Spinal cord (tissue), 9 donors: ENCODE measurements at regions not wholly inside any gene's neighbourhood (a gene's known extent, or its start where the extent isn't known, plus 50 kb on each side); places are given as distances from the start of the nearest gene placed in this dataset.
A peak's percentile ranks its signal among the peaks of the same experiment; 100 is the strongest.

ENCODE experiments used
- DNase-seq, 6 donors: peaks; one replicate each; pipeline versions ENCODE4 v3.0.0 to v3.0.0-alpha.2; 2013 to 2015; ENCODE audit warnings: low spot score in 6 of 6, low read depth in 4 of 6
- H3K27ac ChIP-seq: one replicate; pipeline ENCODE4 v1.5.1; 2013; ENCODE audit warnings: low read depth, low read length, control low read depth
- H3K27me3 ChIP-seq: one replicate; pipeline ENCODE4 v1.6.1; 2013; ENCODE audit warnings: low read length; ENCODE audit not compliant: control insufficient read depth, insufficient read depth
- H3K36me3 ChIP-seq: one replicate; pipeline ENCODE4 v1.6.1; 2013; ENCODE audit warnings: low read length; ENCODE audit not compliant: control insufficient read depth, insufficient read depth
- H3K4me1 ChIP-seq: one replicate; pipeline ENCODE4 v1.6.1; 2013; ENCODE audit warnings: low read length; ENCODE audit not compliant: control insufficient read depth, insufficient read depth
- H3K4me3 ChIP-seq: one replicate; pipeline ENCODE4 v1.5.1; 2013; ENCODE audit warnings: low read depth, low read length, control low read depth
- H3K9me3 ChIP-seq: one replicate; pipeline ENCODE4 v1.6.1; 2013; ENCODE audit warnings: low read length; ENCODE audit not compliant: control insufficient read depth, insufficient read depth
- WGBS: methylation state at CpG from one replicate; pipeline ENCODE4 v1.1.5; 2013; ENCODE audit warnings: missing lambda C conversion rate; ENCODE audit not compliant: insufficient coverage; 5-methylcytosine and 5-hydroxymethylcytosine counted together
- donor health status: healthy.

GRCh38 chrX:9273744-9274143 is 191.1 kb upstream of the TBL1X start:
- no peak overlapping the region for H3K4me3 ChIP-seq
- H3K36me3 ChIP-seq, result no peaks in the 10 kb centered on the region
- no peaks in the 10 kb centered on the region for H3K27me3 ChIP-seq
- H3K9me3 ChIP-seq, result no peaks in the 10 kb centered on the region
- no peak for DNase-seq
- WGBS, result 97% methylated on average over 1 of the region's 1 CpG
- no peaks in the 10 kb centered on the region for H3K4me1 ChIP-seq
- H3K27ac ChIP-seq, result no peak overlapping the region

GRCh38 chrX:9278475-9279233 is 186.2 kb upstream of the TBL1X start:
- Histone ChIP-seq H3K27me3 (peaks cover 4% of the 10 kb centered on the region), H3K36me3 (no peaks in the 10 kb centered on the region), H3K4me1 (no peaks in the 10 kb centered on the region), H3K27ac (no peak overlapping the region), H3K9me3 (no peaks in the 10 kb centered on the region), H3K4me3 (no peak overlapping the region)
- WGBS, result 83% methylated on average over 1 of the region's 7 CpGs
- no peak for DNase-seq

- no peak for DNase-seq
- no peaks in the 10 kb centered on the region for H3K36me3 ChIP-seq
- H3K27me3 ChIP-seq, result peaks cover 4% of the 10 kb centered on the region
- H3K4me3 ChIP-seq, result no peak overlapping the region
- H3K9me3 ChIP-seq, result no peaks in the 10 kb centered on the region
- no peak overlapping the region for H3K27ac ChIP-seq
- H3K4me1 ChIP-seq, result no peaks in the 10 kb centered on the region
- WGBS, result 67% methylated on average over 1 of the region's 3 CpGs
These were observed 185.7 kb upstream of the TBL1X start for GRCh38 chrX:9279234-9279544.

GRCh38 chrX:9280831-9281230 is 184.0 kb upstream of the TBL1X start:
- Histone ChIP-seq H3K36me3 (no peaks in the 10 kb centered on the region), H3K4me3 (no peak overlapping the region), H3K27ac (no peak overlapping the region), H3K27me3 (peaks cover 4% of the 10 kb centered on the region), H3K9me3 (no peaks in the 10 kb centered on the region), H3K4me1 (no peaks in the 10 kb centered on the region)
- DNase-seq, result peak in 1 of 6 donors; percentile 54
- WGBS, result 78% methylated on average over 5 of the region's 6 CpGs

GRCh38 chrX:9282325-9282724 is 182.5 kb upstream of the TBL1X start:
- Histone ChIP-seq H3K27me3 (peaks cover 4% of the 10 kb centered on the region), H3K4me1 (no peaks in the 10 kb centered on the region), H3K4me3 (no peak overlapping the region), H3K27ac (no peak overlapping the region), H3K36me3 (no peaks in the 10 kb centered on the region), H3K9me3 (no peaks in the 10 kb centered on the region)
- no peak for DNase-seq
- no CpG with 5 or more reads among the region's 2 CpGs for WGBS

GRCh38 chrX:9285342-9285771 is 179.5 kb upstream of the TBL1X start:
- Histone ChIP-seq H3K36me3 (no peaks in the 10 kb centered on the region), H3K4me1 (no peaks in the 10 kb centered on the region), H3K9me3 (no peaks in the 10 kb centered on the region), H3K4me3 (no peak overlapping the region), H3K27ac (no peak overlapping the region), H3K27me3 (peaks cover 14% of the 10 kb centered on the region)
- DNase-seq, result no peak
- WGBS, result 92% methylated on average over 5 of the region's 7 CpGs

- no peaks in the 10 kb centered on the region for H3K36me3 ChIP-seq
- no peak overlapping the region for H3K27ac ChIP-seq
- 80% methylated on average over 2 of the region's 3 CpGs for WGBS
- H3K9me3 ChIP-seq, result no peaks in the 10 kb centered on the region
- no peaks in the 10 kb centered on the region for H3K4me1 ChIP-seq
- H3K4me3 ChIP-seq, result no peak overlapping the region
- no peak for DNase-seq
- H3K27me3 ChIP-seq, result peaks cover 17% of the 10 kb centered on the region
These were observed 178.6 kb upstream of the TBL1X start for GRCh38 chrX:9286234-9286633.

- Histone ChIP-seq H3K27ac (no peak overlapping the region), H3K4me1 (peaks cover 12% of the 10 kb centered on the region), H3K9me3 (no peaks in the 10 kb centered on the region), H3K36me3 (no peaks in the 10 kb centered on the region), H3K4me3 (no peak overlapping the region), H3K27me3 (peaks cover 46% of the 10 kb centered on the region)
- peak in 2 of 6 donors; percentile 32 to 67 for DNase-seq
- WGBS, result 11% methylated on average over 14 of the region's 22 CpGs
These were observed 173.2 kb upstream of the TBL1X start for GRCh38 chrX:9291629-9292028.

GRCh38 chrX:9293051-9293496 is 171.8 kb upstream of the TBL1X start:
- peaks cover 46% of the 10 kb centered on the region for H3K27me3 ChIP-seq
- H3K4me3 ChIP-seq, result no peak overlapping the region
- peak in 2 of 6 donors; percentile 35 to 53 for DNase-seq
- no peaks in the 10 kb centered on the region for H3K36me3 ChIP-seq
- H3K27ac ChIP-seq, result no peak overlapping the region
- no peaks in the 10 kb centered on the region for H3K9me3 ChIP-seq
- H3K4me1 ChIP-seq, result peaks cover 12% of the 10 kb centered on the region
- WGBS, result 15% methylated on average over 9 of the region's 18 CpGs

- H3K27me3 ChIP-seq, result peaks cover 46% of the 10 kb centered on the region
- WGBS, result 51% methylated on average over 3 of the region's 6 CpGs
- no peaks in the 10 kb centered on the region for H3K36me3 ChIP-seq
- no peak overlapping the region for H3K27ac ChIP-seq
- no peak for DNase-seq
- H3K4me3 ChIP-seq, result no peak overlapping the region
- no peaks in the 10 kb centered on the region for H3K9me3 ChIP-seq
- H3K4me1 ChIP-seq, result peaks cover 12% of the 10 kb centered on the region
These were observed 171.0 kb upstream of the TBL1X start for GRCh38 chrX:9293903-9294302.
